A549 (cell line): ENCODE measurements at regions not wholly inside any gene's neighbourhood (a gene's known extent, or its start where the extent isn't known, plus 50 kb on each side); places are given as distances from the start of the nearest gene placed in this dataset.

Source experiments
- ATAC-seq, 2 experiments: fragments of 200-7000 bp in 1 of 2; fragments of >200 bp in 1 of 2; cut with Nextera tagmentation in 1 of 2; cut with Tn5 transposase in 1 of 2; 3 replicates each; pipeline versions ENCODE4 v1.8.0 to v1.9.1; 2018 to 2020; ENCODE audit warnings: mild to moderate bottlenecking in 1 of 2, moderate library complexity in 1 of 2
- CTCF ChIA-PET: fragments of 300-600 bp; sonication (Branson Sonifier 250); formaldehyde crosslinking; extraction: SDS; loops from one replicate; lab custom pipeline; 2021; ENCODE audit warnings: antibody characterized with exemption, inconsistent platforms; lab: Yijun Ruan, JAX
- POLR2A ChIA-PET: fragments of 350-600 bp; formaldehyde crosslinking; extraction: SDS; loops from one replicate; lab custom pipeline; 2021; ENCODE audit warnings: antibody characterized with exemption, inconsistent platforms; lab: Yijun Ruan, JAX
- DNase-seq, 2 experiments: peaks; one replicate each; pipeline versions ENCODE4 v3.0.0 to v3.0.0-alpha.2; 2011 to 2016; ENCODE audit warnings: low read depth in 1 of 2, low spot score in 1 of 2
- FAIRE-seq: peaks from 2 replicates; lab custom pipeline; 2011; peaks lifted over from hg19 to GRCh38; lab: Jason Lieb, UNC
- H3K27ac ChIP-seq, 2 experiments: fragments of >200 bp; sonication (Bioruptor Twin); formaldehyde crosslinking; 3 replicates each; pipeline ENCODE4 v1.5.1; 2016 to 2017
- H3K4me1 ChIP-seq: fragments of >200 bp; sonication (Bioruptor Twin); formaldehyde crosslinking; 3 replicates; pipeline ENCODE4 v1.6.1; 2016
- H3K4me2 ChIP-seq: fragments of >200 bp; sonication (Bioruptor Twin); formaldehyde crosslinking; 3 replicates; pipeline ENCODE4 v1.6.1; 2016
- H3K4me3 ChIP-seq: fragments of >200 bp; sonication (Bioruptor Twin); formaldehyde crosslinking; 3 replicates; pipeline ENCODE4 v1.5.1; 2016
- H3K9me3 ChIP-seq: fragments of >200 bp; sonication (Bioruptor Twin); formaldehyde crosslinking; 3 replicates; pipeline ENCODE4 v1.6.1; 2016
- BHLHE40 ChIP-seq: IDR thresholded peaks from 2 replicates; pipeline ENCODE4 v1.6.1; 2012; ENCODE audit warnings: low read depth, low read length, inconsistent platforms
- CBX8 ChIP-seq: fragments of 200-600 bp; sonication (generic); IDR thresholded peaks from 2 replicates; pipeline ENCODE4 v1.6.1; 2016
- CHD4 ChIP-seq: fragments of 200-600 bp; sonication (generic); IDR thresholded peaks from 2 replicates; pipeline ENCODE4 v1.6.1; 2016; ENCODE audit warnings: antibody characterized with exemption, mild to moderate bottlenecking, borderline replicate concordance
- EHF ChIP-seq: fragments of 250-450 bp; sonication (Bioruptor Pico); IDR thresholded peaks from 2 replicates; pipeline ENCODE4 v1.5.0; 2020; ENCODE audit warnings: mild to moderate bottlenecking
- ESRRA ChIP-seq: fragments of 150-350 bp; IDR thresholded peaks from 2 replicates; pipeline ENCODE4 v1.6.1; 2014; ENCODE audit warnings: mild to moderate bottlenecking, low read length, borderline replicate concordance
- FOSB ChIP-seq: fragments of 250-450 bp; sonication (Bioruptor Pico); IDR thresholded peaks from 2 replicates; pipeline ENCODE4 v1.5.0; 2020; ENCODE audit warnings: mild to moderate bottlenecking, moderate library complexity
- FOSL2 ChIP-seq, 2 experiments: fragments of 450-650 bp in 1 of 2; fragments of >200 bp in 1 of 2; sonication (Bioruptor Twin) in 1 of 2; formaldehyde crosslinking; IDR thresholded peaks; 2 replicates each; pipeline versions ENCODE4 v1.5.0 to v1.6.1; 2016 to 2020; ENCODE audit warnings: mild to moderate bottlenecking in 1 of 2, moderate library complexity in 1 of 2
- FOXS1 ChIP-seq: fragments of 250-450 bp; sonication (Bioruptor Pico); IDR thresholded peaks from 2 replicates; pipeline ENCODE4 v1.5.0; 2020; ENCODE audit warnings: mild to moderate bottlenecking, moderate library complexity
- HDAC2 ChIP-seq: fragments of 200-600 bp; sonication (generic); IDR thresholded peaks from 2 replicates; pipeline ENCODE4 v1.6.1; 2016
- HES2 ChIP-seq: fragments of >200 bp; sonication (Bioruptor Twin); formaldehyde crosslinking; IDR thresholded peaks from 2 replicates; pipeline ENCODE4 v1.6.1; 2016
- HMGXB4 ChIP-seq: fragments of 250-450 bp; sonication (Bioruptor Pico); IDR thresholded peaks from 2 replicates; pipeline ENCODE4 v1.5.0; 2021; ENCODE audit warnings: mild to moderate bottlenecking, moderate library complexity, borderline replicate concordance
- HOXB13 ChIP-seq: fragments of 250-450 bp; sonication (Bioruptor Pico); IDR thresholded peaks from 2 replicates; pipeline ENCODE4 v1.5.0; 2020; ENCODE audit warnings: low read depth, mild to moderate bottlenecking, moderate library complexity
- JUN ChIP-seq, 2 experiments: fragments of >200 bp; sonication (Bioruptor Twin); formaldehyde crosslinking; IDR thresholded peaks; 2 replicates in 1 of 2; 3 replicates in 1 of 2; pipeline ENCODE4 v1.6.1; 2016 to 2017
- JUNB ChIP-seq: fragments of >200 bp; sonication (Bioruptor Twin); formaldehyde crosslinking; IDR thresholded peaks from 2 replicates; pipeline ENCODE4 v1.6.1; 2016
- KDM1A ChIP-seq: fragments of 200-600 bp; sonication (generic); IDR thresholded peaks from 2 replicates; pipeline ENCODE4 v1.6.1; 2016; ENCODE audit warnings: low read depth, mild to moderate bottlenecking
- MAZ ChIP-seq: fragments of 150-350 bp; IDR thresholded peaks from 2 replicates; pipeline ENCODE4 v1.6.1; 2014; ENCODE audit warnings: antibody characterized with exemption, low read depth, low read length, borderline replicate concordance
- NFE2L2 ChIP-seq: fragments of 150-350 bp; conservative IDR thresholded peaks from 2 replicates; pipeline ENCODE4 v1.6.1; 2014; ENCODE audit warnings: low read length
- NR3C1 ChIP-seq: fragments of >200 bp; sonication (Bioruptor Twin); formaldehyde crosslinking; IDR thresholded peaks from 3 replicates; pipeline ENCODE4 v1.6.1; 2017
- PHF8 ChIP-seq: fragments of 200-600 bp; sonication (generic); IDR thresholded peaks from 2 replicates; pipeline ENCODE4 v1.6.1; 2016; ENCODE audit warnings: low read depth, mild to moderate bottlenecking, antibody characterized with exemption, moderate library complexity, borderline replicate concordance
- POLR2AphosphoS2 ChIP-seq: conservative IDR thresholded peaks from 2 replicates; pipeline ENCODE4 v1.6.1; 2012; ENCODE audit warnings: low read length, improper control_type of control experiment, inconsistent platforms
- RAD21 ChIP-seq, 2 experiments: fragments of >200 bp in 1 of 2; sonication (Bioruptor Twin) in 1 of 2; formaldehyde crosslinking in 1 of 2; IDR thresholded peaks in 1 of 2; conservative IDR thresholded peaks in 1 of 2; 2 replicates in 1 of 2; 3 replicates in 1 of 2; pipeline ENCODE4 v1.6.1; 2012 to 2018; ENCODE audit warnings: inconsistent platforms in 1 of 2
- RCOR1 ChIP-seq: fragments of 150-350 bp; IDR thresholded peaks from 2 replicates; pipeline ENCODE4 v1.6.1; 2014; ENCODE audit warnings: antibody characterized with exemption, low read length, low read depth
- SMC3 ChIP-seq: fragments of >200 bp; sonication (Bioruptor Twin); formaldehyde crosslinking; IDR thresholded peaks from 3 replicates; pipeline ENCODE4 v1.6.1; 2018; ENCODE audit warnings: inconsistent platforms
- ZC3H11A ChIP-seq: fragments of 450-650 bp; IDR thresholded peaks from 2 replicates; pipeline ENCODE4 v1.6.1; 2014; ENCODE audit warnings: antibody characterized with exemption, mild to moderate bottlenecking
- ZNF302 ChIP-seq: fragments of 250-450 bp; sonication (Bioruptor Pico); IDR thresholded peaks from 2 replicates; pipeline ENCODE4 v1.9.0; 2021; ENCODE audit warnings: inconsistent platforms, mild to moderate bottlenecking, moderate library complexity
- ZSCAN20 ChIP-seq: fragments of 250-450 bp; sonication (Bioruptor Pico); IDR thresholded peaks from 2 replicates; pipeline ENCODE4 v1.8.0; 2022; ENCODE audit warnings: mild to moderate bottlenecking, moderate library complexity
- WGBS: methylation state at CpG from one replicate; pipeline ENCODE4 v1.1.6; 2017; ENCODE audit errors: missing lambda C conversion rate; 5-methylcytosine and 5-hydroxymethylcytosine counted together
- TF ChIP-seq, protein P1 (sequence below): fragments of >200 bp; sonication (Bioruptor Twin); formaldehyde crosslinking; IDR thresholded peaks from 3 replicates; pipeline ENCODE4 v1.6.1; 2016
- TF ChIP-seq, protein P2 (sequence below): fragments of 150-350 bp; IDR thresholded peaks from 2 replicates; pipeline ENCODE4 v1.6.1; 2014; ENCODE audit warnings: low read depth, mild to moderate bottlenecking, low read length
- TF ChIP-seq, protein P3 (sequence below): IDR thresholded peaks from 2 replicates; pipeline ENCODE4 v1.6.1; 2012

- TF ChIP-seq, protein P1, sequence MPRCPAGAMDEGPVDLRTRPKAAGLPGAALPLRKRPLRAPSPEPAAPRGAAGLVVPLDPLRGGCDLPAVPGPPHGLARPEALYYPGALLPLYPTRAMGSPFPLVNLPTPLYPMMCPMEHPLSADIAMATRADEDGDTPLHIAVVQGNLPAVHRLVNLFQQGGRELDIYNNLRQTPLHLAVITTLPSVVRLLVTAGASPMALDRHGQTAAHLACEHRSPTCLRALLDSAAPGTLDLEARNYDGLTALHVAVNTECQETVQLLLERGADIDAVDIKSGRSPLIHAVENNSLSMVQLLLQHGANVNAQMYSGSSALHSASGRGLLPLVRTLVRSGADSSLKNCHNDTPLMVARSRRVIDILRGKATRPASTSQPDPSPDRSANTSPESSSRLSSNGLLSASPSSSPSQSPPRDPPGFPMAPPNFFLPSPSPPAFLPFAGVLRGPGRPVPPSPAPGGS = no peak
- TF ChIP-seq ZSCAN20 (CRISPR knock-in tag) = no peak
- no peak for TF ChIP-seq RCOR1
- TF ChIP-seq NFE2L2 = no peak
- TF ChIP-seq CHD4 = no peak
- no peak for TF ChIP-seq ZC3H11A
- TF ChIP-seq EHF (CRISPR knock-in tag) = no peak
- no peak for TF ChIP-seq CBX8
- TF ChIP-seq, all 56 proteins: peak for 0
Measured at GRCh38 chr2:177315364-177315763, 50.8 kb upstream of the NFE2L2 start (continued).

DNA sequence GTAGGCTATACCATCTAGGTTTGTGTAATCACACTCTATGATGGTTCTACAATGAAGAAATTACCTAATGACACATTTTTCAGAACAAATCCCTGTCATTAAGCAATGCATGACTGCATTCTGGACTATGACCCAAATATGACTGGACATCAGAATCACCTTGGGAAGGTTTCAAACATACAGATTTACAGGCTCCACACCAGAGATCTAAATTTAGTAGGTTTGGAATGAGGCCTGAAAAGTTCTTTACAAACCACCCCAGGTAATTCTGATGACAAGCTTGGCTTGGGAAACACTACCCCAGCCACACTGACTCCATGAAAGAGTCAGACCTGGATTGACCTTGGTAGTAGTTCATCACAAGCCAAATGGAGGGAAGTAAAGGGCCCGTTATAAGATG is 52.2 kb upstream of the NFE2L2 start:
- DNase-seq (no peak), ATAC-seq (no peak), FAIRE-seq (no peak)
- Histone ChIP-seq H3K4me2 (no peak overlapping the region), H3K27ac (no peak overlapping the region), H3K4me1 (0 out of 3 replicates have a peak, but pooled peaks cover 3% of the 10 kb centered on the region), H3K9me3 (no peaks in the 10 kb centered on the region), H3K4me3 (no peak overlapping the region)
- TF ChIP-seq ZNF302 (CRISPR knock-in tag) (no peak), KDM1A (no peak), SMC3 (no peak), POLR2AphosphoS2 (no peak), ESRRA (no peak)
- TF ChIP-seq, protein P2, sequence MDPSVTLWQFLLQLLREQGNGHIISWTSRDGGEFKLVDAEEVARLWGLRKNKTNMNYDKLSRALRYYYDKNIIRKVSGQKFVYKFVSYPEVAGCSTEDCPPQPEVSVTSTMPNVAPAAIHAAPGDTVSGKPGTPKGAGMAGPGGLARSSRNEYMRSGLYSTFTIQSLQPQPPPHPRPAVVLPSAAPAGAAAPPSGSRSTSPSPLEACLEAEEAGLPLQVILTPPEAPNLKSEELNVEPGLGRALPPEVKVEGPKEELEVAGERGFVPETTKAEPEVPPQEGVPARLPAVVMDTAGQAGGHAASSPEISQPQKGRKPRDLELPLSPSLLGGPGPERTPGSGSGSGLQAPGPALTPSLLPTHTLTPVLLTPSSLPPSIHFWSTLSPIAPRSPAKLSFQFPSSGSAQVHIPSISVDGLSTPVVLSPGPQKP = no peak
- ChIA-PET POLR2A (no interaction called here), CTCF (no interaction called here)
- 80% methylated on average over 1 of the region's 1 CpG for WGBS

DNA sequence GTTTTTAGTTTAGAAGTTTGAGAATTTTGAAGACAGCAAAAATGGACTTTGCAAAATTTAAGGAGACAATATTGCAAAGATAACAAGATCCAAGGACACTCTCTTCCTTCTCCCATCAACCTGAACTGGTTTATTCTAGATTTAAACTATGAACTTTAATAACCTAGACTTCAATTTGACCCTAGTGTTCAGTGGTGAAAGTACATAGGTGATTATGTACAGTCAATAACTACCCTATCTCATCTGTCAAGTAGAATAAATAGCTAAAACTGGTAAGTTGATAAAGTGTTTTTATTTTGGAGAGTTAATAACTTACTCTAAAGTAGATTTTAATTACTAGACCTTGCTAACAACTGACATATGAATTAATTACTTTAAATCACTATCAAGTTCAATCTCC is 52.9 kb upstream of the NFE2L2 start:
- TF ChIP-seq SMC3 (no peak), FOSB (no peak), JUNB (no peak), FOSL2 (IDR thresholded peaks at IDR 0.05) (no peak), FOSL2 (CRISPR knock-in tag; IDR thresholded peaks at IDR 0.05) (no peak), NR3C1 (no peak), NFE2L2 (no peak), RAD21 (conservative IDR thresholded peaks at IDR 0.05 in 1 of 2, IDR thresholded peaks at IDR 0.05 in 1 of 2) (no peak), JUN (IDR thresholded peaks at IDR 0.05) (no peak), HOXB13 (CRISPR knock-in tag) (no peak)
- TF ChIP-seq, all 56 proteins: peak for 0
- DNase-seq (no peak), FAIRE-seq (no peak), ATAC-seq (no peak)
- ChIA-PET POLR2A (no interaction called here), CTCF (no interaction called here)
- Histone ChIP-seq H3K4me3 (no peak overlapping the region), H3K9me3 (no peaks in the 10 kb centered on the region), H3K4me2 (no peak overlapping the region), H3K4me1 (0 out of 3 replicates have a peak, but pooled peaks cover 3% of the 10 kb centered on the region), H3K27ac (no peak overlapping the region)

DNA sequence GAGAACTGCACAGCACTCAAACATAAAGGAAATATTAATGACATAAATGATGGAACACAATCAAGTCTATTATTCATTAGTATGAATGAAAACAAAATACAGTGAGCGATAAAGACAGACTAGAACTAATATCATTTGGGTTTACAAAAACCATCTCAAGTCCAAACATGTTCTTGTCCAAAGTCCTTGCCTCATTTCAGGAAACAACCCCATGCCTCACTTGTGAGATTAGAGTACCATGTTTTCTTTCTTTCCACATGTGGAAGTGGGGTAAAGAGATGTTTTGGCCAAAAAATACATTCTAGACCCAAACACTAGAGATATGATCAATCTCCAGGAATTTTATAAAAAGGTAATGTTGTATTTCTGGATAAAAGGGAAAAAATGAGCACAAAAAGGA is 53.3 kb upstream of the NFE2L2 start:
- CTCF ChIA-PET = no interaction called here
- no peak overlapping the region for H3K27ac ChIP-seq
- FAIRE-seq = no peak
- POLR2A ChIA-PET = no interaction called here
- WGBS = 93% methylated on average over 1 of the region's 1 CpG
- no peak for DNase-seq
- no peak overlapping the region for H3K4me2 ChIP-seq
- TF ChIP-seq HES2 = no peak
- TF ChIP-seq PHF8 = no peak
- TF ChIP-seq, protein P3, sequence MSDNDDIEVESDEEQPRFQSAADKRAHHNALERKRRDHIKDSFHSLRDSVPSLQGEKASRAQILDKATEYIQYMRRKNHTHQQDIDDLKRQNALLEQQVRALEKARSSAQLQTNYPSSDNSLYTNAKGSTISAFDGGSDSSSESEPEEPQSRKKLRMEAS = no peak
- TF ChIP-seq MAZ = no peak
- TF ChIP-seq FOXS1 = no peak
- no peak for TF ChIP-seq BHLHE40
- no peak for TF ChIP-seq ZNF302 (CRISPR knock-in tag)
- TF ChIP-seq JUN (IDR thresholded peaks at IDR 0.05) = no peak
- TF ChIP-seq HDAC2 = no peak
- no peak for TF ChIP-seq HMGXB4
- ATAC-seq = no peak
- H3K4me1 ChIP-seq = 0 out of 3 replicates have a peak, but pooled peaks cover 3% of the 10 kb centered on the region
- H3K4me3 ChIP-seq = no peak overlapping the region
- no peaks in the 10 kb centered on the region for H3K9me3 ChIP-seq
